Pancreas (tissue), 10 donors: ENCODE measurements at regions not wholly inside any gene's neighbourhood (a gene's known extent, or its start where the extent isn't known, plus 50 kb on each side); places are given as distances from the start of the nearest gene placed in this dataset.

Experiments
- ATAC-seq, 4 donors: fragments of 200-7000 bp; cut with Tn5 transposase; one replicate each; pipeline versions ENCODE4 v1.8.0 to v1.9.1; 2020; ENCODE audit warnings: mild to moderate bottlenecking in 4 of 4, moderate library complexity in 4 of 4
- DNase-seq, 6 donors: peaks; one replicate each; pipeline ENCODE4 v3.0.0-alpha.2; 2020
- FAIRE-seq: peaks from 2 replicates; lab custom pipeline; 2012; peaks lifted over from hg19 to GRCh38; lab: Jason Lieb, UNC
- H3K27ac ChIP-seq, 4 donors: fragments of 200-600 bp; sonication (generic); 1 replicate in 3 of 4; 2 replicates in 1 of 4; pipeline versions ENCODE4 v1.5.0 to v1.8.0; 2020
- H3K27me3 ChIP-seq, 4 donors: fragments of 200-600 bp; one replicate each; pipeline ENCODE4 v1.8.0; 2021
- H3K36me3 ChIP-seq, 3 donors: fragments of 200-600 bp; sonication (generic) in 1 of 3; one replicate each; pipeline versions ENCODE4 v1.5.0 to v1.8.0; 2020 to 2021
- H3K4me1 ChIP-seq, 3 donors: fragments of 200-600 bp; one replicate each; pipeline ENCODE4 v1.8.0; 2021
- H3K4me3 ChIP-seq, 4 donors: fragments of 200-600 bp; sonication (generic) in 2 of 4; one replicate each; pipeline versions ENCODE4 v1.5.0 to v1.8.0; 2020 to 2021
- H3K9me3 ChIP-seq, 4 donors: fragments of 200-600 bp; one replicate each; pipeline ENCODE4 v1.8.0; 2021
- CTCF ChIP-seq, 4 donors: fragments of 200-600 bp; sonication (generic) in 3 of 4; IDR thresholded peaks; one replicate each; pipeline versions ENCODE4 v1.5.0 to v1.8.0; 2021; ENCODE audit warnings: antibody characterized with exemption in 4 of 4
- WGBS, 2 donors: extraction: QIAGEN DNeasy Blood & Tissue Kit; methylation state at CpG; one replicate each; pipeline ENCODE4 v1.1.7; 2013; 5-methylcytosine and 5-hydroxymethylcytosine counted together
- intact Hi-C, 3 donors: fragments of 100-400 bp; cut with DNase I; formaldehyde crosslinking; loops; one replicate each; pipeline versions ENCODE4 v1.11.1 to v1.14.2; 2022
- donor health status: healthy with polysubstance abuse.
- donor health status: DM: no; HTN: no; CAD: no; lungs with moderate emphysema.
- donor health status: DM: no; HTN: no; CAD: no.
- donor health status: control.
- donor health status: control.
- donor health status: Bipolar disorder and iron deficiency.
- donor health status: DM: yes; HTN: yes; CAD: no.
- donor health status: DM: no; HTN: no; CAD: no.
- donor health status: DM: no; HTN: no; CAD: no.
- donor health status: DM: yes; HTN: yes; CAD: no.

DNA sequence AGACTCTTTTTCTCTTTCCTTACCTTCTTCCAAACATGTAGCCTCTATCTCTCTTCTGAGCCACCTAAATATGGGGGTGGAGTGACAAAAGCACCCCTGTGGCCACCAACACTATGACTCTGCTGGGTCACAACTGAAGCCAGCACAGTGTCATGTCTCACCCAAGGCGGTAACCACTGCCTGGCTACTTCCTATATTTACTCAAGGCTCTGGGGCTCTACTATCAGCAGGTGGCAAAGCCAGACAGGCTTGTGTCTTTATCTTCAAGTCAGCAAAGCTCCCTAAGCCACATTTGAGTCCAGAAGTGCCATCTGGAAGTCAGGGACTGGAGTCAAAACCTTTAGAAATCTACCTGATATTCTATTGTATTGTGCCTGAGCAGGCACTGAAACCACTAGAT lies 1515.2 kb downstream of the PLA2G4A start:
- Histone ChIP-seq H3K9me3 (no peaks in the 10 kb centered on the region), H3K27ac (no peak overlapping the region), H3K27me3 (no peaks in the 10 kb centered on the region), H3K4me3 (no peak overlapping the region), H3K36me3 (no peaks in the 10 kb centered on the region), H3K4me1 (no peaks in the 10 kb centered on the region)
- no peak for TF ChIP-seq CTCF (IDR thresholded peaks at IDR 0.05)
- intact Hi-C loops = no loop called here
- ATAC-seq = no peak
- no peak for DNase-seq
- 26 to 53% methylated on average over 1 of the region's 1 CpG for WGBS, 2 donors
- FAIRE-seq = no peak

DNA sequence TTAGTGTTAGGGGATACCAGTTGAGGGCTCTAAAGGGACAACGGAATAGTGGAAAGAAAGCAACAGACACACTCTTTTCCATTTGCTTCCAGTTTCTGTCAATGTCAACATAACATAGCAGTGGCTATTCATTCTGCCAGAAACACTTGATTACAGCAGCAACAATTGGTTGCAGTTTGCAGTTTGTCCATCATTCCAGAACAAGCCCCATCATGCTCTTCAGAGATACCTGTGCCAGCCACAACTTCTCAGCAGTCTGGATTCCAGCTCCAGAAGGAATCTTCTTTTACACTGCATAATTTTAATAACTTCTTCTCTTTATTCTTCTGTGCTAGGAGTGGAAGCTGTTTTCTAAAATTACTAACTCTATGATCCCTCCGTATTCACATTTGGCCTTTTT lies 1521.4 kb downstream of the PLA2G4A start:
- no peaks in the 10 kb centered on the region for H3K27me3 ChIP-seq
- DNase-seq (no peak), ATAC-seq (no peak), FAIRE-seq (no peak)
- intact Hi-C loops = no loop called here
- H3K4me3 ChIP-seq = no peak overlapping the region
- WGBS, 2 donors = 76 to 84% methylated on average over 2 of the region's 2 CpGs
- H3K36me3 ChIP-seq = no peaks in the 10 kb centered on the region
- H3K9me3 ChIP-seq = no peaks in the 10 kb centered on the region
- no peak overlapping the region for H3K27ac ChIP-seq
- H3K4me1 ChIP-seq = no peaks in the 10 kb centered on the region
- no peak for TF ChIP-seq CTCF (IDR thresholded peaks at IDR 0.05)

DNA sequence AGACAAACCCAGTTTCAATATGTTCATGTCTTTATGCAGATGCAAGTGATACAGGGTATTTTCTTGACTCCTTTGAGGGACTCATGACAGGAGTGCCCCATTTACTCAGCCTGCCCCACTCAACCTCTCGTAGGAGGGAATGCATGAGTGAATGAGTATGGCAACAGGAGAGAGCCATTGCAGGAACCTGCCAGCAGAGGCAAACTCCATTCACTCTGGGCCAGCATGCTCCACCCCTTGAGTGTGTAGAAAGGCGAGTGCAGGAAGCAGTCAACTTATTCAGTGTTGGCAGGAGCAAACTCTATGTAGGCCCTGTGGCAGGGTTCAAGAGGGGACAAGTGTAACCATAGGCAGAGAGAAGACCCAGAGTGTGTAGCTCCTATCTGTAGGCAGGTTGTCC lies 1526.3 kb downstream of the PLA2G4A start:
- no peak overlapping the region for H3K27ac ChIP-seq
- no peaks in the 10 kb centered on the region for H3K27me3 ChIP-seq
- no peaks in the 10 kb centered on the region for H3K9me3 ChIP-seq
- FAIRE-seq = no peak
- no peak for TF ChIP-seq CTCF (IDR thresholded peaks at IDR 0.05)
- WGBS, 2 donors = 48 to 56% methylated on average over 2 of the region's 2 CpGs
- intact Hi-C loops = no loop called here
- no peak overlapping the region for H3K4me3 ChIP-seq
- H3K4me1 ChIP-seq = no peaks in the 10 kb centered on the region
- DNase-seq = no peak
- no peak for ATAC-seq
- H3K36me3 ChIP-seq = no peaks in the 10 kb centered on the region

DNA sequence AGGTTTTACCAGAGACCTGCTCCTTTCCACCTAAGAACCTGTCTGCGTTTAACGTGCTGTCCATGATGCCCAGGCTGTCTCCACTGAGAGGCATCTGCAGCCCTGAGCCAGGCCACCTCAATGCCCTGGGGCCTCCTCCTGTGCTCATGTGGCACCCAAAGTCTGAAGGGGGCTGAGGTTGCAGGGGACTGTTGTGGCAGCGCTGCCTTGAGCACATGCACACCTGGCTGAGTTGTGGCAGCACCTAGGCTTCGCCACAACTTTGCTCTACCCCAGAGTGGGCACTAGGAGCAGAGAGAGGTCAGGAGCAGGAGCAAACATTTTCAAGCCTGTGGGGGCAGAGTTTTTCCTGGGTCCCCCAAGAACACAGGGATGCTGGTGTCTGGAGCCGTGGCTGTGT lies 1527.1 kb downstream of the PLA2G4A start:
- no peak overlapping the region for H3K4me3 ChIP-seq
- no peaks in the 10 kb centered on the region for H3K36me3 ChIP-seq
- TF ChIP-seq CTCF (IDR thresholded peaks at IDR 0.05) = no peak
- DNase-seq = no peak
- H3K27ac ChIP-seq = no peak overlapping the region
- WGBS, 2 donors = 65 to 69% methylated on average over 5 of the region's 5 CpGs
- H3K9me3 ChIP-seq = no peaks in the 10 kb centered on the region
- H3K27me3 ChIP-seq = no peaks in the 10 kb centered on the region
- intact Hi-C loops = no loop called here
- FAIRE-seq = no peak
- H3K4me1 ChIP-seq = no peaks in the 10 kb centered on the region
- no peak for ATAC-seq

- Histone ChIP-seq H3K9me3 (no peaks in the 10 kb centered on the region), H3K36me3 (no peaks in the 10 kb centered on the region), H3K27me3 (no peaks in the 10 kb centered on the region), H3K4me3 (no peak overlapping the region), H3K27ac (no peak overlapping the region), H3K4me1 (no peaks in the 10 kb centered on the region)
- ATAC-seq (peak in 3 of 4 donors; percentile 41 to 68 (median 66)), FAIRE-seq (no peak), DNase-seq (peak in 2 of 6 donors; percentile 13 to 17)
- intact Hi-C loops = no loop called here
- WGBS, 2 donors = 43 to 57% methylated on average over 4 of the region's 4 CpGs
- no peak for TF ChIP-seq CTCF (IDR thresholded peaks at IDR 0.05)
These were observed 1530.6 kb downstream of the PLA2G4A start for GRCh38 chr1:188359315-188359714.
